Fibroblast of lung (primary cell): ENCODE measurements at regions not wholly inside any gene's neighbourhood (a gene's known extent, or its start where the extent isn't known, plus 50 kb on each side); places are given as distances from the start of the nearest gene placed in this dataset.

ENCODE experiments used
- DNase-seq, 2 donors: peaks; one replicate each; pipeline versions ENCODE4 v3.0.0 to v3.0.0-alpha.2; 2010; ENCODE audit warnings: low read depth in 2 of 2
- H2AFZ ChIP-seq: 2 replicates; pipeline ENCODE4 v1.5.1; 2012; ENCODE audit warnings: low read length, control low read depth, inconsistent platforms
- H3K27ac ChIP-seq: 2 replicates; pipeline ENCODE4 v1.5.1; 2011; ENCODE audit warnings: low read length, control low read depth; ENCODE audit not compliant: insufficient read depth
- H3K27me3 ChIP-seq: 2 replicates; pipeline ENCODE4 v1.5.1; 2011; ENCODE audit warnings: mild to moderate bottlenecking, low read length; ENCODE audit not compliant: control insufficient read depth, insufficient read depth
- H3K36me3 ChIP-seq: 2 replicates; pipeline ENCODE4 v1.5.1; 2011; ENCODE audit warnings: low read length; ENCODE audit not compliant: control insufficient read depth, insufficient read depth
- H3K4me1 ChIP-seq: 2 replicates; pipeline ENCODE4 v1.5.1; 2011; ENCODE audit warnings: low read length; ENCODE audit not compliant: control insufficient read depth, insufficient read depth; ENCODE audit errors: extremely low read depth
- H3K4me2 ChIP-seq: 2 replicates; pipeline ENCODE4 v1.5.1; 2011; ENCODE audit warnings: low read length, control low read depth; ENCODE audit not compliant: insufficient read depth; ENCODE audit errors: extremely low read depth
- H3K4me3 ChIP-seq, 4 experiments: fragments of 200-600 bp in 1 of 4; sonication (generic) in 1 of 4; replicated peaks in 1 of 4; 2 replicates each; pipeline ENCODE4 v1.5.1; 2011 to 2016; ENCODE audit warnings: low read length in 4 of 4, low read depth in 3 of 4, mild to moderate bottlenecking in 3 of 4, control low read depth in 2 of 4, inconsistent platforms in 1 of 4, mixed read lengths in 1 of 4; ENCODE audit not compliant: insufficient read depth in 1 of 4; ENCODE audit errors: control extremely low read depth in 1 of 4
- H3K79me2 ChIP-seq: 2 replicates; pipeline ENCODE4 v1.5.1; 2012; ENCODE audit warnings: mild to moderate bottlenecking, low read length, inconsistent platforms; ENCODE audit not compliant: control insufficient read depth, insufficient read depth
- H3K9ac ChIP-seq: 2 replicates; pipeline ENCODE4 v1.5.1; 2011; ENCODE audit warnings: mild to moderate bottlenecking, low read length, control low read depth; ENCODE audit not compliant: insufficient read depth
- H3K9me3 ChIP-seq: 2 replicates; pipeline ENCODE4 v1.5.1; 2012; ENCODE audit warnings: low read depth, low read length; ENCODE audit not compliant: control insufficient read depth, insufficient read depth
- H4K20me1 ChIP-seq: 2 replicates; pipeline ENCODE4 v1.5.1; 2011; ENCODE audit warnings: low read length; ENCODE audit not compliant: control insufficient read depth, insufficient read depth; ENCODE audit errors: extremely low read depth
- EZH2 ChIP-seq: IDR thresholded peaks from 2 replicates; pipeline ENCODE4 v1.5.1; 2012; ENCODE audit warnings: low read length, control low read depth, mild to moderate bottlenecking; ENCODE audit errors: missing control alignments
- TF ChIP-seq, protein P1 (sequence below), 2 donors: IDR thresholded peaks in 1 of 2; conservative IDR thresholded peaks in 1 of 2; 1 replicate in 1 of 2; 2 replicates in 1 of 2; pipeline ENCODE4 v1.5.1; 2011 to 2012; ENCODE audit warnings: low read length in 2 of 2, control low read depth in 1 of 2, inconsistent platforms in 1 of 2, low read depth in 1 of 2, mild to moderate bottlenecking in 1 of 2

GRCh38 chr6:227812-228338, 64.4 kb upstream of the DUSP22 start:
- no peak overlapping the region for H3K4me3 ChIP-seq
- H2AFZ ChIP-seq: no peak overlapping the region
- no peaks in the 10 kb centered on the region for H3K36me3 ChIP-seq
- H3K4me2 ChIP-seq: no peak overlapping the region
- no peaks in the 10 kb centered on the region for H4K20me1 ChIP-seq
- DNase-seq: no peak
- no peaks in the 10 kb centered on the region for H3K4me1 ChIP-seq
- no peaks in the 10 kb centered on the region for H3K9me3 ChIP-seq
- no peaks in the 10 kb centered on the region for H3K27me3 ChIP-seq
- no peak overlapping the region for H3K27ac ChIP-seq
- TF ChIP-seq, protein P1, sequence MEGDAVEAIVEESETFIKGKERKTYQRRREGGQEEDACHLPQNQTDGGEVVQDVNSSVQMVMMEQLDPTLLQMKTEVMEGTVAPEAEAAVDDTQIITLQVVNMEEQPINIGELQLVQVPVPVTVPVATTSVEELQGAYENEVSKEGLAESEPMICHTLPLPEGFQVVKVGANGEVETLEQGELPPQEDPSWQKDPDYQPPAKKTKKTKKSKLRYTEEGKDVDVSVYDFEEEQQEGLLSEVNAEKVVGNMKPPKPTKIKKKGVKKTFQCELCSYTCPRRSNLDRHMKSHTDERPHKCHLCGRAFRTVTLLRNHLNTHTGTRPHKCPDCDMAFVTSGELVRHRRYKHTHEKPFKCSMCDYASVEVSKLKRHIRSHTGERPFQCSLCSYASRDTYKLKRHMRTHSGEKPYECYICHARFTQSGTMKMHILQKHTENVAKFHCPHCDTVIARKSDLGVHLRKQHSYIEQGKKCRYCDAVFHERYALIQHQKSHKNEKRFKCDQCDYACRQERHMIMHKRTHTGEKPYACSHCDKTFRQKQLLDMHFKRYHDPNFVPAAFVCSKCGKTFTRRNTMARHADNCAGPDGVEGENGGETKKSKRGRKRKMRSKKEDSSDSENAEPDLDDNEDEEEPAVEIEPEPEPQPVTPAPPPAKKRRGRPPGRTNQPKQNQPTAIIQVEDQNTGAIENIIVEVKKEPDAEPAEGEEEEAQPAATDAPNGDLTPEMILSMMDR (conservative IDR thresholded peaks at IDR 0.05 in 1 of 2, IDR thresholded peaks at IDR 0.05 in 1 of 2; ENCODE audit: low read depth in 1 of 2, low read length in 2 of 2): no peak
- no peak for TF ChIP-seq EZH2
- H3K79me2 ChIP-seq: no peaks in the 10 kb centered on the region
- no peak overlapping the region for H3K9ac ChIP-seq

- Histone ChIP-seq H3K4me1 (no peaks in the 10 kb centered on the region), H3K27ac (no peak overlapping the region), H4K20me1 (no peaks in the 10 kb centered on the region), H2AFZ (no peak overlapping the region), H3K4me3 (no peak overlapping the region), H3K9me3 (no peaks in the 10 kb centered on the region), H3K27me3 (no peaks in the 10 kb centered on the region), H3K9ac (no peak overlapping the region), H3K79me2 (no peaks in the 10 kb centered on the region), H3K36me3 (no peaks in the 10 kb centered on the region), H3K4me2 (no peak overlapping the region)
- no peak for DNase-seq
- TF ChIP-seq, protein P1 (conservative IDR thresholded peaks at IDR 0.05 in 1 of 2, IDR thresholded peaks at IDR 0.05 in 1 of 2; ENCODE audit: low read depth in 1 of 2, low read length in 2 of 2): no peak
- TF ChIP-seq EZH2: no peak
Observed at GRCh38 chr6:228881-229651, 63.2 kb upstream of the DUSP22 start.

- Histone ChIP-seq H3K9ac (no peak overlapping the region), H2AFZ (no peak overlapping the region), H3K4me1 (no peaks in the 10 kb centered on the region), H3K36me3 (no peaks in the 10 kb centered on the region), H3K4me2 (no peak overlapping the region), H3K79me2 (no peaks in the 10 kb centered on the region), H3K9me3 (no peaks in the 10 kb centered on the region), H3K4me3 (no peak overlapping the region), H3K27ac (no peak overlapping the region), H4K20me1 (no peaks in the 10 kb centered on the region), H3K27me3 (no peaks in the 10 kb centered on the region)
- no peak for DNase-seq
- no peak for TF ChIP-seq EZH2
- TF ChIP-seq, protein P1 (conservative IDR thresholded peaks at IDR 0.05 in 1 of 2, IDR thresholded peaks at IDR 0.05 in 1 of 2; ENCODE audit: low read depth in 1 of 2, low read length in 2 of 2): no peak
Observed at GRCh38 chr6:231779-232178, 60.5 kb upstream of the DUSP22 start.
